NCI-H2029 treated with DMSO at 0.1 percent for 48 hours (cell line): ENCODE measurements at regions not wholly inside any gene's neighbourhood (a gene's known extent, or its start where the extent isn't known, plus 50 kb on each side); places are given as distances from the start of the nearest gene placed in this dataset.
"Not testable (repeated sequence)": the region's sequence is repeated elsewhere in the genome, so short reads cannot be mapped to it uniquely, and the experiment has no call there.

ENCODE experiments used
- DNase-seq: peaks from one replicate; lab custom pipeline; 2025; lab: John Stamatoyannopoulos, UW

- DNase-seq, result not testable (repeated sequence)
These were observed 52.5 kb downstream of the KIAA0408 start for GRCh38 chr6:127406722-127407121.

- no peak for DNase-seq
These were observed 53.1 kb downstream of the KIAA0408 start for GRCh38 chr6:127406122-127406521.

- no peak for DNase-seq
These were observed 54.5 kb downstream of the KIAA0408 start for GRCh38 chr6:127404594-127405178.

- DNase-seq, result no peak
These were observed 55.1 kb downstream of the KIAA0408 start for GRCh38 chr6:127404133-127404532.

- no peak for DNase-seq
These were observed 55.6 kb downstream of the KIAA0408 start for GRCh38 chr6:127403636-127404035.

- DNase-seq, result no peak
These were observed 56.1 kb downstream of the KIAA0408 start for GRCh38 chr6:127402890-127403617.

- DNase-seq, result no peak
These were observed 54.6 kb upstream of the ECHDC1 start for GRCh38 chr6:127397729-127398630.

- DNase-seq, result peak; percentile 25
These were observed 53.8 kb upstream of the ECHDC1 start for GRCh38 chr6:127397171-127397597.
